ENCODE measurements at regions not wholly inside any gene's neighbourhood (a gene's known extent, or its start where the extent isn't known, plus 50 kb on each side); places are given as distances from the start of the nearest gene placed in this dataset.

GRCh38 chr13:70964124-70964523, 855.9 kb upstream of the KLHL1 start:
- Histone ChIP-seq H3K36me3 (no peaks in the 10 kb centered on the region), H3K27ac (no peak overlapping the region), H3K9me3 (no peaks in the 10 kb centered on the region), H3K4me1 (no peaks in the 10 kb centered on the region), H3K27me3 (no peaks in the 10 kb centered on the region), H3K4me3 (no peak overlapping the region)
- no peak for TF ChIP-seq CTCF (IDR thresholded peaks at IDR 0.05)
- no peak for TF ChIP-seq POLR2AphosphoS5 (IDR thresholded peaks at IDR 0.05)
- TF ChIP-seq POLR2A (IDR thresholded peaks at IDR 0.05), result no peak
- TF ChIP-seq EP300 (IDR thresholded peaks at IDR 0.05), result no peak
- ATAC-seq (ENCODE audit: low FRiP score in 2 of 2) (no peak), DNase-seq (no peak)
- WGBS, 2 donors, result 86 to 95% methylated on average over 2 of the region's 2 CpGs

- DNase-seq (no peak), ATAC-seq (ENCODE audit: low FRiP score in 2 of 2) (no peak)
- Histone ChIP-seq H3K36me3 (no peaks in the 10 kb centered on the region), H3K4me1 (no peaks in the 10 kb centered on the region), H3K27me3 (no peaks in the 10 kb centered on the region), H3K9me3 (no peaks in the 10 kb centered on the region), H3K4me3 (no peak overlapping the region), H3K27ac (no peak overlapping the region)
- TF ChIP-seq CTCF (IDR thresholded peaks at IDR 0.05) (peak in 2 of 6 experiments; percentile 33 to 34), POLR2A (IDR thresholded peaks at IDR 0.05) (no peak)
- 39 to 43% methylated on average over 9 of the region's 9 CpGs for WGBS, 2 donors
These were observed 852.7 kb upstream of the KLHL1 start for GRCh38 chr13:70960841-70961443.

GRCh38 chr13:70959035-70959775, 851.0 kb upstream of the KLHL1 start:
- Histone ChIP-seq H3K4me3 (no peak overlapping the region), H3K27me3 (no peaks in the 10 kb centered on the region), H3K36me3 (no peaks in the 10 kb centered on the region), H3K4me1 (no peaks in the 10 kb centered on the region), H3K27ac (no peak overlapping the region), H3K9me3 (no peaks in the 10 kb centered on the region)
- WGBS, 2 donors, result 83 to 94% methylated on average over 4 of the region's 4 CpGs
- DNase-seq, result no peak
- ATAC-seq (ENCODE audit: low FRiP score in 2 of 2), result no peak
- no peak for TF ChIP-seq POLR2A (IDR thresholded peaks at IDR 0.05)
- TF ChIP-seq EP300 (IDR thresholded peaks at IDR 0.05), result no peak
- TF ChIP-seq CTCF (IDR thresholded peaks at IDR 0.05), result no peak
- TF ChIP-seq POLR2AphosphoS5 (IDR thresholded peaks at IDR 0.05), result no peak

- H3K4me1 ChIP-seq, result no peaks in the 10 kb centered on the region
- TF ChIP-seq POLR2AphosphoS5 (IDR thresholded peaks at IDR 0.05) (no peak), CTCF (IDR thresholded peaks at IDR 0.05) (no peak), POLR2A (IDR thresholded peaks at IDR 0.05) (no peak), EP300 (IDR thresholded peaks at IDR 0.05) (no peak)
- no peak overlapping the region for H3K27ac ChIP-seq
- DNase-seq (no peak), ATAC-seq (ENCODE audit: low FRiP score in 2 of 2) (no peak)
- H3K36me3 ChIP-seq, result no peaks in the 10 kb centered on the region
- H3K9me3 ChIP-seq, result no peaks in the 10 kb centered on the region
- no peak overlapping the region for H3K4me3 ChIP-seq
- 67 to 71% methylated on average over 1 of the region's 1 CpG for WGBS, 2 donors
- H3K27me3 ChIP-seq, result no peaks in the 10 kb centered on the region
These were observed 847.6 kb upstream of the KLHL1 start for GRCh38 chr13:70955887-70956286.

GRCh38 chr13:70950664-70951063, 842.4 kb upstream of the KLHL1 start:
- Histone ChIP-seq H3K9me3 (no peaks in the 10 kb centered on the region), H3K27me3 (no peaks in the 10 kb centered on the region), H3K36me3 (no peaks in the 10 kb centered on the region), H3K4me1 (no peaks in the 10 kb centered on the region), H3K27ac (no peak overlapping the region), H3K4me3 (no peak overlapping the region)
- DNase-seq (no peak), ATAC-seq (ENCODE audit: low FRiP score in 2 of 2) (no peak)
- no peak for TF ChIP-seq POLR2AphosphoS5 (IDR thresholded peaks at IDR 0.05)
- TF ChIP-seq POLR2A (IDR thresholded peaks at IDR 0.05), result no peak
- no peak for TF ChIP-seq EP300 (IDR thresholded peaks at IDR 0.05)
- TF ChIP-seq CTCF (IDR thresholded peaks at IDR 0.05), result no peak
